ENCODE measurements at regions not wholly inside any gene's neighbourhood (a gene's known extent, or its start where the extent isn't known, plus 50 kb on each side); places are given as distances from the start of the nearest gene placed in this dataset.

DNA sequence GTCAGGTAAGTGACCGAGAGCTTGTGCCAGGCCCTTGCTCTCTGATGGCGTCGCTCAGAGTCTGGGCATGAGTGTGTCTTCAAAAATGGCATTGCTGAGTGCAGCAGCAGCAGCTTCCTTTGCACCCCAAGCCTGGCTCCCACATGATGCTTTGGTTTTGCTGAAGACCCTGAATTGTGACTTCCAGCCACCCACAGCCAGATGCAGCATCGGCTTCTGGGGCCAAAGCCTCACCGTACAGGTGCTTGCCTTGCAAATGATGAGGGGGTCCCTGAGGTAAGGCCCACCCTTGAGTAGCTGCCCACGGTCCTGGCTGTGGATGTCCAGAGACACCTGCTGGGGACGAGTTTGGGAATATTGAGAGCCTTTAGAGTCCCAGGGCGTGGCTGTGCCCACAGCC, 57.9 kb downstream of the JAKMIP3 start:
- no peak overlapping the region for H3K4me2 ChIP-seq (ENCODE audit: insufficient read depth, low read length)
- no peak overlapping the region for H3K27ac ChIP-seq (ENCODE audit: low read length)
- no peaks in the 10 kb centered on the region; the same call in none of the 2 replicates for H4K20me1 ChIP-seq (ENCODE audit: insufficient read depth, low read length)
- peaks cover 6% of the 10 kb centered on the region for H3K27me3 ChIP-seq (ENCODE audit: insufficient read depth, low read length, poor library complexity)
- no peaks in the 10 kb centered on the region for H3K79me2 ChIP-seq (ENCODE audit: insufficient read depth, low read length)
- no peak overlapping the region for H3K9ac ChIP-seq (ENCODE audit: low read depth, low read length)
- no peaks in the 10 kb centered on the region for H3K9me3 ChIP-seq (ENCODE audit: insufficient read depth, low read length, severe bottlenecking)
- H3K4me3 ChIP-seq (ENCODE audit: low read depth in 1 of 2, low read length in 2 of 2) = no peak overlapping the region
- DNase-seq (no peak), ATAC-seq (ENCODE audit: insufficient read depth, low read depth) (no peak)
- TF ChIP-seq EZH2 (IDR thresholded peaks at IDR 0.05; ENCODE audit: borderline replicate concordance, low read depth, low read length, severe bottlenecking) = no peak
- TF ChIP-seq, protein P1, sequence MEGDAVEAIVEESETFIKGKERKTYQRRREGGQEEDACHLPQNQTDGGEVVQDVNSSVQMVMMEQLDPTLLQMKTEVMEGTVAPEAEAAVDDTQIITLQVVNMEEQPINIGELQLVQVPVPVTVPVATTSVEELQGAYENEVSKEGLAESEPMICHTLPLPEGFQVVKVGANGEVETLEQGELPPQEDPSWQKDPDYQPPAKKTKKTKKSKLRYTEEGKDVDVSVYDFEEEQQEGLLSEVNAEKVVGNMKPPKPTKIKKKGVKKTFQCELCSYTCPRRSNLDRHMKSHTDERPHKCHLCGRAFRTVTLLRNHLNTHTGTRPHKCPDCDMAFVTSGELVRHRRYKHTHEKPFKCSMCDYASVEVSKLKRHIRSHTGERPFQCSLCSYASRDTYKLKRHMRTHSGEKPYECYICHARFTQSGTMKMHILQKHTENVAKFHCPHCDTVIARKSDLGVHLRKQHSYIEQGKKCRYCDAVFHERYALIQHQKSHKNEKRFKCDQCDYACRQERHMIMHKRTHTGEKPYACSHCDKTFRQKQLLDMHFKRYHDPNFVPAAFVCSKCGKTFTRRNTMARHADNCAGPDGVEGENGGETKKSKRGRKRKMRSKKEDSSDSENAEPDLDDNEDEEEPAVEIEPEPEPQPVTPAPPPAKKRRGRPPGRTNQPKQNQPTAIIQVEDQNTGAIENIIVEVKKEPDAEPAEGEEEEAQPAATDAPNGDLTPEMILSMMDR (IDR thresholded peaks at IDR 0.05; ENCODE audit: borderline replicate concordance, extremely low read depth, low read length, poor library complexity, severe bottlenecking) = no peak
- H3K36me3 ChIP-seq (ENCODE audit: insufficient read depth, low read length) = no peaks in the 10 kb centered on the region
- H2AFZ ChIP-seq (ENCODE audit: low read depth, low read length) = no peak overlapping the region
- H3K4me1 ChIP-seq (ENCODE audit: insufficient read depth, low read length) = no peaks in the 10 kb centered on the region

DNA sequence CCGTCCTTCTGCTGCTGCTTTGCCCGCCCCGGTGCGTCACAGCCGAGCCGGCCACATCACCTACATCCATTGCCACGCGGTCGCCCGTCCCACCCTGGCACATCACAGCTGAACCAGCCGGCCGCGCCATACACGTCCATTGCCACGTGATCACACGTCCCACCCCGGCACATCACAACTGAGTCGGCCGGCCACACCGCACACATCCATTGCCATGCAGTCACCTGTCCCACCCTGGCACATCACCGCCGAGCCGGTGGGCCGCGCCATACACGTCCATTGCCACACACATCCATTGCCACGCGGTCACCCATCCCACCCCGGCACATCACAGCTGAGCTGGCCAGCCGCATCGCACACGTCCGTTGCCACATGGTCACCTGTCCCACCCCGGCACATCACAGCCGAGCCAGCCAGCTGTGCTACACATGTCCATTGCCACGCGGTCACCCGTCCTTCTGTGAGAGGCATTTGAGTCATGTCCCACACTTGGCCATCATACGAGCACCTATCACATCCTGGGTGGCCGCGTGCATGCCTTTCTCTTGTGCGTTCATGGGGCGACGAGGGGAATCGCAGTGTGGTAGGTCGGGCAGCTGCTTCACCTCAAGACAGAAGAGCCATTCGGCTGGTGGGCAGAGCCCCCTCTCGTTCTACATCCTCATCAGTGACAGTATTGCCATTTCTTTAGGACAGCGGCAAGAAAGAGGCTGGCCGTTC, 58.6 kb downstream of the JAKMIP3 start:
- Histone ChIP-seq H2AFZ (ENCODE audit: low read depth, low read length) (no peak overlapping the region), H3K27ac (ENCODE audit: low read length) (no peak overlapping the region), H3K4me1 (ENCODE audit: insufficient read depth, low read length) (no peaks in the 10 kb centered on the region), H3K79me2 (ENCODE audit: insufficient read depth, low read length) (no peaks in the 10 kb centered on the region), H3K9me3 (ENCODE audit: insufficient read depth, low read length, severe bottlenecking) (no peaks in the 10 kb centered on the region), H3K27me3 (ENCODE audit: insufficient read depth, low read length, poor library complexity) (peaks cover 1% of the 10 kb centered on the region), H3K9ac (ENCODE audit: low read depth, low read length) (no peak overlapping the region), H3K4me2 (ENCODE audit: insufficient read depth, low read length) (no peak overlapping the region), H4K20me1 (ENCODE audit: insufficient read depth, low read length) (no peaks in the 10 kb centered on the region; the same call in none of the 2 replicates), H3K36me3 (ENCODE audit: insufficient read depth, low read length) (no peaks in the 10 kb centered on the region), H3K4me3 (ENCODE audit: low read depth in 1 of 2, low read length in 2 of 2) (no peak overlapping the region)
- no peak for ATAC-seq (ENCODE audit: insufficient read depth, low read depth)
- TF ChIP-seq, protein P1 (IDR thresholded peaks at IDR 0.05; ENCODE audit: borderline replicate concordance, extremely low read depth, low read length, poor library complexity, severe bottlenecking) = no peak
- TF ChIP-seq EZH2 (IDR thresholded peaks at IDR 0.05; ENCODE audit: borderline replicate concordance, low read depth, low read length, severe bottlenecking) = no peak
- DNase-seq = no peak

DNA sequence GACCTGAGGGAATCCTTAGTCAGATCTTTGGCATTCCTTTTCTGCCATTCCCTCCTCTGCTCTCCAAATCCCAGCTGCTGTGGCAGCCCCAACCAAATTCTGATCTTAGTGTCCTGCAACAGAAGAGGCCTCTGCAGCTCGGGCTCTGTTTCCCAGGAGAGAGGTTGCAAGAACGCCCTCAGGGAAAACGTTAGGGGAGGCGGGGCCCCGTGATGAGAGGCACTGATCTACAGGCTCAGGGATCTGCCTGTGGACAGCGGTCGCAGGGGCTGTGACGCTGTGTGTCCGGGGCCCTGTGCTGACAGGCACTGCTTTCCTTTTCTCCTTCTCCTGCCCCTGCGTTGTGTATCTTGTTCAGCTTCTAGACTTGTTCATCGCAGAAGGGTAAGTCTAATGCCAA, 57.3 kb upstream of the DPYSL4 start:
- H3K9me3 ChIP-seq (ENCODE audit: insufficient read depth, low read length, severe bottlenecking) = no peaks in the 10 kb centered on the region
- no peak overlapping the region for H3K4me2 ChIP-seq (ENCODE audit: insufficient read depth, low read length)
- H3K4me1 ChIP-seq (ENCODE audit: insufficient read depth, low read length) = no peaks in the 10 kb centered on the region
- ATAC-seq (ENCODE audit: insufficient read depth, low read depth) (no peak), DNase-seq (no peak)
- no peaks in the 10 kb centered on the region for H3K36me3 ChIP-seq (ENCODE audit: insufficient read depth, low read length)
- H3K79me2 ChIP-seq (ENCODE audit: insufficient read depth, low read length) = no peaks in the 10 kb centered on the region
- no peak overlapping the region for H3K9ac ChIP-seq (ENCODE audit: low read depth, low read length)
- H2AFZ ChIP-seq (ENCODE audit: low read depth, low read length) = no peak overlapping the region
- no peaks in the 10 kb centered on the region for H3K27me3 ChIP-seq (ENCODE audit: insufficient read depth, low read length, poor library complexity)
- no peaks in the 10 kb centered on the region for H4K20me1 ChIP-seq (ENCODE audit: insufficient read depth, low read length)
- TF ChIP-seq EZH2 (IDR thresholded peaks at IDR 0.05; ENCODE audit: borderline replicate concordance, low read depth, low read length, severe bottlenecking) = no peak
- TF ChIP-seq, protein P1 (IDR thresholded peaks at IDR 0.05; ENCODE audit: borderline replicate concordance, extremely low read depth, low read length, poor library complexity, severe bottlenecking) = no peak
- H3K27ac ChIP-seq (ENCODE audit: low read length) = no peak overlapping the region
- no peak overlapping the region for H3K4me3 ChIP-seq (ENCODE audit: low read depth in 1 of 2, low read length in 2 of 2)

Data from DND-41 (cell line).